ENCODE measurements at regions not wholly inside any gene's neighbourhood (a gene's known extent, or its start where the extent isn't known, plus 50 kb on each side); places are given as distances from the start of the nearest gene placed in this dataset.

DNA sequence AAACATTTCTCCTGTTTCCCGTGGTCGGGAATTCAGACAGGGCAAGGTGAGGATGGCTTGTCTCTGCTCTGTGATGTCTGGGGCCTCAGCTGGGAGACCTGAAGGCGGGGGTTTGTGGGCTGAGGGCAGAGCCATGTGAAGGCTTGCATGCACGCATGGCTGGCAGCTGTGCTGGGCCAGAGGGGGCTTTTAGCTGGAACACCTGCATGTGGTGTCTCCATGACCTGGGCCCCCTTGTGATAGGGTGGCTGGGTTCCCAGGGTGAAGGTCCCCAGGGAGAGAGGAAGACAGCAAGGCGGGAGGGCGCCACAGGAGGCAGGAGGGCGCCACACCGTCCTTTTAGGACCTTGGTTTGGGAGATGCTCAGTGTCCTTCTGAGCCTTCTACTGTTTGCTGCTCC lies 101.6 kb upstream of the PRR23E start:
- no peak for DNase-seq

DNA sequence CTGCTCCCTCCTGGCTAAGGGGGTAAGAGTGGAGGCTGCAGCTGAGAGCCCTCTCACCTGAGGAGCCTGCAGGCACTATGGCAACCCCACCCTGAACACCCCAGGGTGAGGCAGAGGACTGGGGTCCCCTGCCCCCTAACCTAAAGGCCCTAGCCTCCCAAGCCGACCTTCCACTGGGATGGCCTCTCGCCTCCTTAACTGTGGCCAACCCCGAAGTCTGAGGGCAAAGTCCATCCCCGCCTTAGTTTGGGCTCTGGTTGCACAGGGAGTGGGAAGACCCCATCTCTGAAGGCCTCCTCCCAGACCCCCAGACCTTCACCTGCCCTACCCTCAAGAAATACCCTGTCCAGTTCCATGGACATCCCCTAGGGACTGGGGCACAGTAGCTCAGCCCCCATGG lies 100.6 kb upstream of the PRR23E start:
- no peak for DNase-seq

DNA sequence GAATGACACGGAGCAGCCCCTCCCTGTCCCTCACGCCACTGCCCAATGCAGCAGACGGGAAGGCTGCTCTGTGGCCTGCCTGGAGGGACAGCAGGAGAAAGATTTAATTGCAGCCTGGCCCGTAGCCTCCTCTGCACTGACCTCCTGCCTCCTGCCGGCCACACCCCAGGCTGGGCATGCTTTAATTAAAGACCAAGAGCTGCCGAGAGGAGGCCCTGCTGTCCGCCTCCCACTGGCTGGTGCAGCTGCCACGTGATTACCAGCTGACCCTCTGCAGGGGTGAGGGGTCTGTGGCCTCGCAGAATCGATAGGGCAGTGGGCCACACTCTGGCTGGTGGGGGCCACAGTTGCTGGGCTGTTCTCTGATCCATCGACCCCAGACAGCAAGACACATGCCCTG lies 100.2 kb upstream of the PRR23E start:
- no peak for DNase-seq

DNA sequence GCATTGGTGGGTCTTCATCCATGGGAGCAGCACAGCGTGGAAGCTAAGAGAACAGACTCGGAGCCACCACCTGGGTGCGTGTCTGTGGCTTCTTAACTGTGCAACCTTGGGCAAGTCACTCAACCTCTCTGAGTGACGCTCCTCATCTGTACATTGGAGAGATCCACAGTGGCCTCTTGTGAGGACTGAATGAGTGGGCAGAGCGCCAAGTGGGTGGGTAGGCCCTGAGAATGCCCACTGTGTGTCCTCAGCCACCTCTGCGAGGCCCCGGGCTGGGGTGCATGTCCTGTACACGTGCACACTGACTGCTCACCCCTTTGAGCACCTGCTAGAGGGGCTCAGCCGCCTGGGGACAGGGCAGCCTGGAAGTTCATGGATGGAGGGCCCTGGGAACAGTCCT lies 99.6 kb upstream of the PRR23E start:
- DNase-seq: no peak

DNA sequence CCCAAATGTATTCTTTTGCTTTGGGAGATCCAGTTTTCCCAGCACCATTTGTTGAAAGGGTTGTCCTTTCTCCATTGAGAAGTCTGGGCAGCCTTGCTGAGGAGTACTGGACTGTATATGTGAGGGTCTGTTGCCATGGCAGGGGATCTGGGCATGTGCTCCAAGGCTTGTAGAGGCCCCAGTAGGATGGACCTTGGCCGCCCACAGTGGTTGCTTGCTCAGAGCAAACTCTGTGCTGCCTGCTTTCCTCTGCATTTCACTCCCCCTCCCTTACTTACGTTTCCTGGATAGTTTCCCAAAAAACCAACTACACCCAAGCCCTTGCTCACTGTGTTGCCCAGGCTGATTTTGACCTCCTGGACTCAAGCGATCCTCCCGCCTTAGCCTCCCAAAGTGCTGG lies 97.2 kb upstream of the PRR23E start:
- DNase-seq: no peak

DNA sequence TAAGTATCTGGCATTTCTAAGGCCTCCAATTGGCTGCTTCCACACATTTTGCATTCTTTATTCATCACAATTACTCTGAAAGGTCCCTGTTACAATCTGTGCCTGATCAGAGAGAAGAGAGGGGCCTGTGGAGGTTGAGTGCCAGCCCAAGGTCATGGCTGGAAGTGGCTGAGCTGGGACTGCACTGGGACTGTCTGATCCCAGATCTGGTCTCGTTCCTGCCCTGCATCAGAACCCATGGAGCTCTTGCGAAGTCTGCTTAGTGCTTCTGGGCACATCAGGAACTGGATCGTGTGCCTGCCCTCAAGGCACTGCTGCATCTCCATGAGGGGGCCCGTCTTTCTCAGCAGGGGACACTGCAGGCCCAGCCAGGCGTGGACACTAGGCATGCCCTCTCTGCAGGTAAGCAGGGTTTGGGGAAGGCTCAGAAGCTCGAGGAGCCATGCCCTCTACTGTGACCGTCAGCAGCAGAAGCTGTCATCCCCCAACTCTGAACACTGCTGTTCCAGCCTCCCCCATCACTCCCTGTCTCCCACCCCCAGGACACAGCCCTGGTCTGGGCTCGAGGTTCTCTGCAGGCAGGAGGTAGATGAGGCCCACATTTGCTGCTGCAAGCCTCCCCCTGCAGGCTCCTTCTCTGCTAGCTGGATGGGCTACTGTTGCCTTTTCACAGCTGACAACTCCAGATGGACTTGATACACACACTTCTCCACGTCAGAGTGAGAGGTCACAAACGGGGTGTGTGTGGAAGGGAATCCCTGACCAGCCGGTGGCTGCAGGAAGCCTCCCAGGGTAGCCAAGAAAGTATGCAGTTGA lies 96.5 kb upstream of the PRR23E start:
- no peak for DNase-seq

DNA sequence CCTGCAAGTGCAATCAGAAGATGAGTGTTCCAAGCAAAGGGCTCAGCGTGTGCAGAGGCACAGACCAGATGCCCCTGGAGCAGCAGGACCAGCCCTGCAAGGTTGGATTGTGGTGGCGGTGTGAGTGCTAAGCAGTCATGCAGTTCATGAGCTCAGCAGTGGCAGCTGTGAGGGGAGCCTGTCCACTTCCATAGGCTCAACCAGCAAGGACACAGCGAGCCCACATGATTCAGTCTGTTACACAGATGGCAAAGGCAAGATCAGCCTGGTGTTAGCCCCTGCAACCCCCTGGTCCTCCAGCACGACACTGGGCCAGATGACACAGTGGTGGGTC lies 95.9 kb upstream of the PRR23E start:
- no peak for DNase-seq

DNA sequence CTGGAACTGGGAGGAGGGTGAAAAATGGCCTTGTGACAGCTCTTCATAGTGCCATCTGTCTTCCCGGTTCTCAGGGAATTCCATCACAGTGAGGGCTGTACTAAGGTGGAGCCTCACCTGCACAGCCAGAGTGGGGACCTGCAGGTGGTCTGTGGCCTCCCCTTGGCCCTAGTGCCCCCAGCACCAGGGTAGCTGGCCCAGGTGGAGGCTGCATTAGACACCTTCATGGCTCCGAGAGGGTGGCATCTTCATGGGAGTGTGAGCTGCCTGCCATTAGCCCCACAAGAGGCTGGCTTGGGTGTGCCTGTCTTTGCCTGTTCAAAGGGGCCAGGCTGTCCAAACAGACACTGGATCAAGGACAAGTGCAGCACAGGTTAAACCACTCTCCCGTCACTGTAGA lies 95.5 kb upstream of the PRR23E start:
- DNase-seq: no peak

DNA sequence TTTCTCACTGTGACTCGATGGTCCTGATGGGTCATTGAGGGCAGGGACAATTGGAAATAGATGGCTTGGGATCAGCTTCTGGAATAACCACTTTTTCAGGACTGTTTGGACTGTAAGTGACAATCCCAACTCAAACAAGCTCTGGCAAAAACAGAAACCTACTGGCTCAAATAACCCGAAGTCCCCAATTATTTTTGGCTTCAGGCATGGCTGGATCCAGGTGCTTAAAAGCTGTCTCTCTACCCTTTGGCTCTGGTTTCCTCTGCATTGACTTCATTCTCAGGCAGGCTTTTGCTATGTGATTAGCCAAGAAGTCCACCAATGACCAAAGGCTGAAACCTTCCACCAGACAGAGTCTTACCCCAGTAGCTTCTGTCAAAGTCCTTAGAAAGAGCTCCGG lies 92.9 kb upstream of the PRR23E start:
- no peak for DNase-seq

DNA sequence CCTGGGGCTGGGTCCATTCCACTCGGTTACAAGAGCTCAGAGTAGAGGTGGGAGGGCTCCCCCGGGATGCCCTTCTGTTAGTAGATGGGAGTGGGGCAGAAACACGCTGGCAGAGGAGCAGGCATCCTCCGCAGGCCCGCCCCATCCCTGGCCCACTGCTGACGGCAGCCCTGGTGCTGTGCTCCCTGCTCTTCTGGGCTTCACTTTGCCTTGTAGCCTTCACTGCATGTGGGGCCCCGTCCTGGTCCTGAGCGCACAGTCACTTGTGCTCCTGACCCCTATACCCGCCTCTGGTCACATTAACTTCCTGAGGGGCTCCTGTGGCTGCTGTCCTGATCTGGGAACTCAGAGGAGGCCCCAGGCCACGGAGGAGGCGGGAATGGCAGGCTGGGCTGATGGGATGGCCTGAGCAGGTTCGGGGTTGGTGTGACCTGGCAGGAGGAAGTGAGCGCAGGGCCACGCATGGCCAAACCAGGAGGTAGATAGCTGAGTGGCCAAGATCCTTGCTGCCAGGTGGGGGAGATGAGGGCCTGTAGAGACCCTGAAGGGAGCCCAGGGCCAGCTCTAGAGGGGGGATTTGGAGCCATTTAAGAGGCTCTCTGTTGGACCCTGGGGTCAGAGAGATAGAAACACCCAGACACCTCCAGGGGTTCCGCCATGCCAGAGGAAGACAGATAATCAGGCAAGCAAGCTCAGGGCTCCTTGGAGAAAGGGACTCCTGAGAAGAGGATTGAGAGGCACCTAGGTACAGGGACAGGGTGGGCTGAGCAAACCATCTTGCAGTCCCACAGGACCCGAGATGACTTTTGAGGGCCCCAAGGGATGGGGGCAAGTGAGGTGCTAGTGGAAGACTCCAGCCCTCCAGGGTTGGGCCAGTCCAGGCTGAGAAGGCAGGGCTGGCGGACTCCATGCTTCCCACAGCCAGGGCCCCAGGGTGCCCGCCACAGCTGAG lies 92.2 kb upstream of the PRR23E start:
- no peak for DNase-seq

DNA sequence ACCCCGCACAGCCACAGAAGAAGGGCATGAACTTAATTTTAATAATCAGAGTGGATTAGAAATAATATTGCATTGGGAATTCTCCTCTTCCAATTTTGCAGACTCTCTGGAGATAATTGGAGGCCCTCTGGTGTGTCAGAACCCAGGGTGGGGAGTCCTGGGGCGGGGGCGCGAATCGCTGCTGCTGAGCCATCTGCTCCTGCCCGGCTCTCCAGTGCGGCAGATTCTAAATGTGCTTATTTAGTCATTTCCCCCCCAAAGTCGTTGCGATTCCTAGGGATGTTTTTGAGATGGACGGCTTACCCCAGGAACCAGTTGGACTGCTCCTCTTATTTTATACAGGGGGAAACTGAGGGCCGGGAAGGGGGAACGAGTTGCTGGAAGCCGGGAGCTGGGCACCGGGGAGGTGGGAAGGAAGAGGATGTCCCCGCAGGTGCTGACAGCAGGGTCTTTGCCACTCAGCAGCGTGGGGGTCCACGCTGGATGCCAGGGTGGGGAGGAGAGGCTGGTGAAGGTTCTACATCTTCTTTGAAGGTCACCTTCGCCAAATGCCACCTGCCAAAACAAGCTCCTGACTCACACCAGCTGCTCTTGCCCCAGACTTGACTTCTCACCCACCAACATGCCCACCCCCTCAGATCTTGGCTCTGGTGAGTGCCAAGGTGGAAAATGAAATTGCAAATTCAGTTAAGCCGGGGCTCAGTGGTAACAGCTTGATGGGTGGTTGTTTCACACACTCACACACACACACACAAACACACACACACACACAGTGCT lies 91.3 kb upstream of the PRR23E start:
- DNase-seq: no peak

DNA sequence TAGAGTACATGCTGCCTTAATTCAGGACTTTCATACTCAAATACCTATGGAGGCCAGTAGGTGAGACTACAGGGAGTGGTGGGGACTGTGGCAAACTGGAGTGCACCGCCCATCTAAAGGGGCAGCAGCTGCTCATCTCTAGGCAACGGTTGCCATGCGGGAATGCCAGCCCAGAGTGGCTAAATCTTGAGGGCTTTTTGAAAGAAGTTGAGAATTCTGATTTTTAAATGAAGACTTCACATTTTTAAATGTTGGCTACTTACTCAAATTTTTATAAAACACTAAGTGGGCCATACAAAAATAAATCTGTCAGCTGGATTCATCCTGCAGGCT lies 90.8 kb upstream of the PRR23E start:
- no peak for DNase-seq

DNA sequence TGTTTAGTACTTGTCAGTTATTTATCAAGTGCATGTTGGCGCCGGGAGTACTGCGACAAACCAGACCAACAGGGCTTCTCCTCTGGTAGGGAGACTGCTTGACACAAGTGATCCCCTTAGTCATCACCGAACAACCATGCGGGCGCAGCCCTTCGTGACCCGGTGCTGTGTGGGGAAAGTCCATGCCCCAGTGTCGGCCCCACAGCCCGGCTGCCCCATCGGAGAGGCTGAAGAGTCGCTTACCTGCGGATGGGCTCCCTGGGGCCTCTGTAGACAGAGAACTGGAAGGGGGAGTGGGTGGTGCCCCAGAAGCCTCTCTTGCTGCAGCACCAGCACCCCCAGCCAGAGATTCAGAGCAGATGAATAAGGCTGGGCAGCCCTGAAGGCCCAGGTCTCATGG lies 90.3 kb upstream of the PRR23E start:
- DNase-seq: no peak

DNA sequence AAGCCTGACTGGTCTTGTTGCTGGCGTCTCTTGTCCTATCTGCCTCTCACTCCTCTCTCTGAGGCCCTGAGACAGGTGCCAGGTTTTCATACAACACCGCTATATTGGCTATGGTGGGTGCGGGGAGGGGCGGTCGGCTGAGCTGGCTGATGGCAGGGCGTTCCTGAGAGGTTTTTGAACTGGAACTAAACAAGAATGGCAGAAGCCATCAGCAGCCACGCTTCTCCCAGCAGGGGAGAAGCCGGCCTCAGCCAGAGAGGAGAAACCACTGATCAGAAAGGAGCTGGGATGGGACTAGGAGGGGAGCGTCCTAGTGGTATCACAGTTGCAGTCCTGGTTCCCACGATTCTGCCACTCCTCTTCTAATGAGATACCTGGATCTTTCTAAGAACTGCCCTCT lies 89.9 kb upstream of the PRR23E start:
- DNase-seq: no peak

DNA sequence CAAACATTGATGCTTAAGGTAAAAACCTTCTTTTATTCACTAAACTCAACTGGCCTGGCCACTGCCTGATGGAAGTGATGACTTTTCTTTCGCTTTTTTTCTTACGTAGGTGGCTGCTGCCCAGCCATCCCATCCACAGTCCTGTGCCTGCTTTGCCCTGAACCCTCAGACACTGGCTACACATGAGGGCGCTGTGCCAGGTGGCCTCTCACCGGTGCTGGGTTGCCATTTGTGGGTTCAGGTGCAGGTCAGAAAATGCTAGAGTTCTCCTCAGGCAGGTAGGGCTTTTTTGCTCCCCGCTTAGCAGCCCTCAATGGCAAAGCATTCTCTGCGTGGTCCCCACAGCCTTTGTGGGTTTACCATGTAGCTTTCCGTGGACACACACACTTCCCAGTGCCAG lies 88.3 kb upstream of the PRR23E start:
- no peak for DNase-seq

DNA sequence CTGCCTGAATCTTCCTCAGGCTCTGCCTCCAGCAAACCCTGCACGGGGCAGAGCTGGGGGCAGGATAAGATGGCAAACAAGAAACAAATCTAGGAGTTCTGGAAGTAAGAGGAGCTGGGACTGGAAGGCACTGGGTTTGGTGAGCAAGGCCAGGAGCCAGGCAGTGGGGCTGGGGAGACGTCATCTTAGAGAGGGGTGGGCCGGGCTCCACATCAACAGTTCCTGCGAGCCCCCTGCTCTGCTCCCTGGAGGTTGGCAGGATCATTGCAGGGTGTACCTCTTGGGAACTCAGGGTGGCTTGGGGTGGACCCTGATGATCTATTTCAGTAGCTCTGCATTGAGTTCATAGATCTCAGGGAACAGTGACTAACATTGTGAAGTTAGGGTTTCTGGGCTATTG lies 87.3 kb upstream of the PRR23E start:
- no peak for DNase-seq

DNA sequence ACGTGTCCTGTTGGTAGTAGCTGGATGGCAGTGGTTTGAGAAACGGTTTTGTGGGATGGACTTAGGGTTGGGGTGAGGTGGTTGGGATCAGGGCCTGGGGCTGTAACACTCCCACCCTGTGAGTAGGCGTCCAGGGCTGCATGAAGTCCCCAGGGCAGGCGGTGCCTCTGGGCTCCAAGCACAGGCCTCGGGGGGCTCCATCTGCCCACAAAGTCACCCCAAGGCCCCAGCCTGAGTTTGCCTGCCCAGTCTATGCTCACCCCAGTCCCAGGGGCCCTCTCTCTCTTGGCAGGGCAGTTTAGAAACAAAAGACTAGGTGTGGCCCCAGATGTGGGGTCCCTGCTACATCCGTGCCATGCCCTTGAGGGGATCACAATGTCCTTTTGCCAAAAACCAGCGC lies 86.9 kb upstream of the PRR23E start:
- DNase-seq: no peak

DNA sequence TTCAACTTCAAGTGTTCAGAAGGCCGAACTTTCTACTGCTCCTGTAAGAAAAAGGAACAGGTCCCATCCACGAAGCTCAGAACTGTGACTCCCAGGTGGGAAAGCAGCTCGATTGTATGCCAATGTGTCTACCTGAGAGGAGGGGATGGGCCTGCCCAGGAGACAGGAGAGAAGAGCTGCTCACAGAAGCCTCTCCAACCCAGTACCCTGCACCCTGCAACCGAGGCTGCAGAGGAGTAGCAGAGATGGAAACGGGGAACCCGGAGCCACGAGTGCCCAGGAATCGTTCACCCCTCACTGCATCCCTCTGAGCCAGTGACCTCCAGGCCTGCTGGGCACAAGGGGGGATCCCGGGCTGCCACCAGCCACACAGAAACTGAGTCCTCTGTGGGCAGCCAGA lies 86.5 kb upstream of the PRR23E start:
- DNase-seq: no peak

DNA sequence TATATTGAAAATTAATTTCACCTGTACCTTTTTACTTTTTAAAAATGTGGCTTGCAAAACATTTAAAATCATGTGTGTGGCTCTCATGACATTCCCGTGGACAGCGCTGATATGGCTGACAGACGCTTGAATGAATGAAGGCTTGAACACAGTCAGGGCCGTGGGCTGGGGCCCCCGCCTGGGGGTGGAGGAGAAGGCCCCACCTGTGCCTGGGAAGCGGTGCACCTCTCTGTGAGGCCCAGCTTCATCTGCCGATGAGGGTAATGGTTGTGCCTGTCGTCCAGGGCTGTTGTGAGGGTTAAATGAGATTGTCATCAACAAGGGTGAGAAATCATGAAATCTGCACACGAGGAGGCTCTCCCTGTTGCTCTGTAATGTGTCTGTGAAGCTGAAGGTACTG lies 85.9 kb upstream of the PRR23E start:
- DNase-seq: no peak

DNA sequence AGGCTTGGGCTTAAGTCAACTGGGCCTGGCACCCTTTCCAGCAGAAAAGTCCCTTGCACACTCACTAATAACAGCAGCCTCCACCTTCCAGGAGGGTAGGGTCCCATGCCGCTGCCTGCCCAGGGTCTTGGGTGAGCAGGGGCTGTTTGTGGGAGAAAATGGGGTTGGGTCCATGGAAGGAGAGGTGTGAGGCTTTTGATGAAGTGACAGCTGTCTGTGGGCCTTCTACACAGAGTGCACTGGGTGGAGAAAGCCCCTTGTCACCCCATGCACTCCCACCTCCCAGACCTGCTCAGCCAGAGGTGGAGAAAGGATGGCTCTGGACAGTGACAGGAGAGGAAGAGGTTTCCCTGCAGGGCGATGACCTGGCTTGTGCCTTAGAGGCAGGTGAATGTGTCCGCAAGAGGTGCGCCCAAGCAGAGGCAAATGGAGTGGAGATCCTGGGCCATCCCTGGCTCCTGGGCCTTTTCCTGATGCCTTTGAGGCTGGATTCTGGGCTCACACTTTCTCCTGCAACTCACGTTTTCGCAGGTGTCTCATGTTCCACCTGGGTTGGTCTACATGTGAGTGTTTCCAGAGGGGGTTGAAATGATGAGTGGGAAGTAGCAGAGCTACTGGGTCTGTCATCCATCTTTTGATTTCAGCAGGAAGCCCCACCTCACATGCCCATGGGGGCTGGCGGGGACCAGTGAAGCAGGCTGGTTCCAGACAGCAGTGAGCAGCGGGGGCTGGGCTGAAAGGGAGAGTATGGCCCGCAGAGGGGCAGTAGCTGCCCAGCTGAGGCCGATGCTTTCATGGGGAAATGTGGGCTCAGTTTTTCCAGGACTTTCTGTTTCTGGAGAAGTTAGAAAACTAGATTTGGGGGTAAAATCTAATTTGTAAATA lies 85.2 kb upstream of the PRR23E start:
- no peak for DNase-seq

DNA sequence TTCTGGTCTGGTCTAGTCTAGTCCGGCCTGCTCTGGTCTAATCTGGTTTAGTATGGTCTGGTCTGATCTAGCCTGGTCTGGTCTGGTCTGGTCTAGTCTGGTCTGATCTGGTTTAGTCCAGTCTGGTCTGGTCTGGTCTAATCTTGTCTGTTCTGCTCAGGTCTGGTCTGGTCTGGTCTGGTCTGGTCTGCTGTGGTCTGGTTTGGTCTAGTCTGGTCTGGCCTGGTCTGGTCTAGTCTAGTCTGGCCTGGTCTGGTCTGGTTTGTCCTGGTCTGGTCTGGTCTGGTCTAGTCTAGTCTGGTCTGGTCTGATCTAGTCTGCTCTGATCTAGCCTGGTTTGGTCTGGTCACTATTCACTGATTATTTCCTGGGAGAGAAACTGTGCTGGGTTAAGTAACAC lies 84.1 kb upstream of the PRR23E start:
- DNase-seq: no peak

DNA sequence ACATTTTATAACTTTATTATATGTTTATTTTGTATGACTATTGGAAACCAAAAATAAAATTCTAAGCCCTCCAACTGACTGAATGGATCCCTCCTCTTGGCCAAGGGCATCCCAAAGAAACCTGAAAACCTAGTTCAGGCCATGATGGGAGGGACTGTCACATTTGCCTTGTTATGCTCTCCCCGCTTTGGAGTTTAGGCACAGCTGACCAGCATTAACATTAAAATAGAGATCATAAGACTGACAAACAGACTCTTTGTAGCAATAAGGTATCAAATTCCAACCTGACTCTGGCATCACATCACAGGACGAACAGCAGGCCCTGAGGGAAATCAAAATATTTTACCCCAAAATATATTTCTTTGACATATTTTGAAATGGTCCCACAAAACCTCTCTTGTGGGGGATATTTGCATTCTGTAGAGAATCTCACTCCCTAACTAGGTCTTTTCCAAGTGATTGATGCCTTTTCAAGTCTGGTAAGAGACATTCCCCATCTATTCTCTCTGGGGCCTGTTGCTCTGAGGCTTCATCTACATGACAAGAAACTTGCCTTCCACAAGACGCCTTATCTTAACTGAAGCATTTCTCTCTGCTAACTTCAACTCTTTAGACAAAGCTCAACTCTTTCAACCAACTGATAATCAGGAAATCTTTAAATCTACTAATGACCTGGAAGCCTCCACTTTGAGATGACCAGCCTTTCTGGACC lies 81.8 kb upstream of the PRR23E start:
- DNase-seq: no peak
